ENCODE measurements at regions not wholly inside any gene's neighbourhood (a gene's known extent, or its start where the extent isn't known, plus 50 kb on each side); places are given as distances from the start of the nearest gene placed in this dataset.
"Not testable (repeated sequence)": the region's sequence is repeated elsewhere in the genome, so short reads cannot be mapped to it uniquely, and the experiment has no call there.

GRCh38 chr1:29400203-29400602, 163.9 kb downstream of the PTPRU start:
- TF ChIP-seq CTCF (IDR thresholded peaks at IDR 0.05 in 8 of 11, conservative IDR thresholded peaks at IDR 0.05 in 3 of 11); POLR2A (IDR thresholded peaks at IDR 0.05): not testable (repeated sequence)

Data from spleen (tissue), 7 donors.